NCI-H524 treated with DMSO at 0.1 percent for 48 hours (cell line): ENCODE measurements at regions not wholly inside any gene's neighbourhood (a gene's known extent, or its start where the extent isn't known, plus 50 kb on each side); places are given as distances from the start of the nearest gene placed in this dataset.

Experiments used
- DNase-seq: peaks from one replicate; lab custom pipeline; 2025; lab: John Stamatoyannopoulos, UW

GRCh38 chr1:57633881-57634280, 210.0 kb upstream of the DAB1 start:
- DNase-seq: no peak

- DNase-seq: no peak
These were observed 209.2 kb upstream of the DAB1 start for GRCh38 chr1:57633056-57633455.

DNA sequence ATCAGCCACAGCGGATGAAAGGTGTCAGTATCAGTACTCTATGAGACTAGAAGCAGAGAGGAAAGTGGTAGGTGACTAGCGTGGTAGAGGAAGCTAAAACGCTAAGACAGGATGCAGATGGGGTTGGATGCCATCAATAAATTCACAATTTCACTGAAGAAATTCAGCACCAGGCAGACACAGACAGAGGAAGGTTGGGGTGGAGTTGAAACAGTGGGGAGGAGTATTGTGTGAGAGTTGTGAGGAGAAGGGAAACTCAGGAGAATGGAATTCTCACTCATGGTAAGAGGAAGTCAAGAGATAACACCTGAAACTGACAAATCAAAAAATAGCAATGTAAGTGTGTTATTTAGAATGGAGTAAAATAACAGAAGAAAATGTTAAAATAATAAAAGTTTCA, 208.5 kb upstream of the DAB1 start:
- DNase-seq: no peak

DNA sequence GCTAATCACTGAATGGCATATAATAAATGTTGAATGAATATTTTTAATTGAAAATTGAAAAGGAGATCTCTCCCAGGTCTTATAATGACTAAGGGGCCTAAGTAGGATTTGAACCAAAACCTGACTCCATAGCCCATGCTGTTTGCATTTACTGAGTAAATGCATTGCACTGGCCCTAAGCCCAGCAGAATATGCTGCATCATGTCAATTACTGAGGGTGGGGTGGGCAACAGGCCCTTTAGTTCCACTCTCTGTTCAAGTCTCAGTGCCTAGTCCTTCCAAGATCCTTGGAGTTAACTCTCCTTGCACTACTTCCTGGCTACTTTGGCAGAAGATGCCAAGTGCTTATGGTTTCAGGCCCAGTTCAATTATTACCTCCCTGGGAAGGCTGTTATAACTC, 203.8 kb upstream of the DAB1 start:
- DNase-seq: no peak

DNA sequence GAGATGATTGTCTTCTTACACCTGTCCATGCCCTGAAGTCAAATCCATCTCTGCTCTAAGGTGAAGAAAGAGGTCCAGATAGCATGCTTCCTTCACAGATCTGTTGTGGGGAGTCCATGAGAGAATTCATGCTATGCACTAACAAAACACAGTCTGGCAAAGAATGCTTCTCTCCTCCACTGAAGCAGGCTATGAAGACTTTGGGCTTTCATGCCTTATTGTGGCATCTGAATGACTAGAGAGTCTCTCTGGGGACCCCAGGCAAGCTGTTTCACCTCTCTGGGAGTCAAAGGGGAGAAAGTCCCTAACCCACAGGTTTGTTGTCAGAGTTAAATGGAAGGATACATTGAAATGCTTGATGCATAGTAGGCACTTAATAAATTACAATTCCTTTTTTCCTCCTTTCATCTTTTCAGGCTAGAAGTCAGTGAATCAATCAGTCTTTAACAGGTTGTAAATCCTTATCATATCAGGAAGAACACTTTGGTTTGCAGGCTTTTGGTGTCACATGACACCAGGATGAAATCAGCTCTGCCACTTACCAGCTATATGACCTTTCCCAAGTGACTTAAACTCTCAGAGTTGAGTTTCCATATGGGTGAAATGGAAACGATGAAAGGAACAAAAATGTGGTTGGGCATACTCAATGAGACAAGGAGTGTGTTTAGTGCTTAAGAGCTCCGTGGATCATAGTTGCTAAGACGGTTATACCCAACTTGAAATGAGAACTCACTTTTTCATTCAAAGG, 200.1 kb upstream of the DAB1 start:
- no peak for DNase-seq

GRCh38 chr1:57623039-57623790, 199.4 kb upstream of the DAB1 start:
- no peak for DNase-seq

- no peak for DNase-seq
These were observed 197.9 kb upstream of the DAB1 start for GRCh38 chr1:57621776-57622175.

GRCh38 chr1:57620605-57621004, 196.7 kb upstream of the DAB1 start:
- peak; percentile 33 for DNase-seq

DNA sequence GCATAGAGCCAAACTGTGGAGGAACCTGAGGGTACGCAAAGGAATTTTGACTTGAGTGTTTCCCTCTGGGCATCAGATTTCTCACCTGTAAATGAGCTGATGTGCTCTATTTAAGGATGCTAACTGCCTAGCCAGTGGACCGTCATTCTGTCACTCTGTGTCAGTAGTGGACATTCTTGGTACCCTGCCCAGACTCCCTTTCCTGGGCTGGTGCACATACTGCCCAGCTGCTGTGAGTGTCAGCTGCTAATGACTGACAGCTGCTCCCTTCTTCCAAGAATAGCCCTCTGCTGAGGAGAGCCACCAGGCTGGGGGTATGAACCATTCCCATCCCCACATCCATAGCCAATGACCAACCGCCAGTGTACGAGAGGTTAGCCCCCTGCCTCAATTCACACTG, 193.1 kb upstream of the DAB1 start:
- DNase-seq: no peak

- DNase-seq: no peak
These were observed 192.1 kb upstream of the DAB1 start for GRCh38 chr1:57615956-57616355.

DNA sequence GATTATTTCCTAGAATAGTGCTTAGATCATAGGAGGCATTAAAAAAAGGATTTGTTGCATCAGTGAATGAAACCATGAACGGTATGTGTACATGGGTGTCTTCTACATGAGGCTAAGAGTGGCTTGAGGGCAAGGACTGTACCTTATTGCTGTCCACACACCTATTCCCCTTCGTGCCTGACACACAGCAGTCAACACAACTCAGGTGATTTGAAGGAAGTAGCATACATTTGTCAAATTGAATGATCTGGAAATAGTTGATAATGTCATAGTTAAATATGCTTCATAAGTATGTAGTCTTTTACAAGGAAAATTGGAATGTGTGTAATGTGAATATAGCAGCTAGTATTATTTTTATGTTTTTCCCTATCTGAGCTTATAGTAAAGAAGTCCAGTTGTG, 189.0 kb upstream of the DAB1 start:
- DNase-seq: no peak

- DNase-seq: no peak
These were observed 182.1 kb upstream of the DAB1 start for GRCh38 chr1:57605933-57606332.

GRCh38 chr1:57603696-57604095, 179.8 kb upstream of the DAB1 start:
- DNase-seq: no peak

- no peak for DNase-seq
These were observed 176.6 kb upstream of the DAB1 start for GRCh38 chr1:57600424-57600823.

- DNase-seq: no peak
These were observed 175.6 kb upstream of the DAB1 start for GRCh38 chr1:57599236-57599994.

- no peak for DNase-seq
These were observed 173.2 kb upstream of the DAB1 start for GRCh38 chr1:57597036-57597435.

- no peak for DNase-seq
These were observed 170.1 kb upstream of the DAB1 start for GRCh38 chr1:57594002-57594401.

GRCh38 chr1:57591842-57592241, 168.0 kb upstream of the DAB1 start:
- DNase-seq: no peak

DNA sequence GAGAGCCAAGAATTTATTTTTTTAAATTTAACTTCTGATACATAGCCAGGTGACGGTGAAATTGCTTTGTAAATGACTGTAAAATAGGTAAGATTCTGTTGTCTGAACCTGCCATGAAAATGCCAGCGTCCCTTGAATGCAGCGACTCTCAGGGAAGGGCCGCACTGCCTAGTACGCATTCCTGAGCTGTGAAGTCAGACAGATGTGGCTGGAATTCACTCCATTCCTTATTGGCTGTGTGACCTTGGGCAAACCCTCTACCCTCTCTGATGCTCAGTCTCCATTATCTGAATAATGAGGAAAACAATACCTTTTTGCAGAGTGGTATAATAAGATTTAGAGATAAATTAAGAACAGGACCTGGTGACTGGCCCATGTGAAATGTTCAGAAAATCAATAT, 167.1 kb upstream of the DAB1 start:
- DNase-seq: no peak

- no peak for DNase-seq
These were observed 163.0 kb upstream of the DAB1 start for GRCh38 chr1:57586842-57587241.

- no peak for DNase-seq
These were observed 154.8 kb upstream of the DAB1 start for GRCh38 chr1:57578680-57579079.

DNA sequence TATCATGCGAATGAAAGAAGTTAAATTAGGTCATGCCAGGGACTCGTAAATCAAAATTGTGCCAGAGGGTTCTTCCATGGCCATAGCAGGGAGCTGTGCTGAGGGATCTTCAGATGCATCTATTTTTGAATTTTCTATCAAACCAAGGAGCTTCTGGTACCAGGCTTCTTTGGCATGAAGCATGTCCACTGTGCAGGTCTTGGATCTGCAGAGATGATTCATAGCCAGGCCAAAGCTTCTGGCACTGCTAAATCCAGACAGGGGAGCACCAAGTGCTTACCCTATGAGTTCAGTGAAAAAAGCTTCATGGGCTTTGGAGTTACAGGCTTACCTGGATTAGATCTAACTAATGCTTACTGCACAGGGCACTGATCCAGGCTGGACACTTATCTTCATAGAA, 154.2 kb upstream of the DAB1 start:
- no peak for DNase-seq

- DNase-seq: no peak
These were observed 152.9 kb upstream of the DAB1 start for GRCh38 chr1:57576756-57577155.
